SH-SY5Y (cell line): ENCODE measurements at regions not wholly inside any gene's neighbourhood (a gene's known extent, or its start where the extent isn't known, plus 50 kb on each side); places are given as distances from the start of the nearest gene placed in this dataset.

Experiments
- GATA2 ChIP-seq: IDR thresholded peaks from 2 replicates; pipeline ENCODE4 v1.6.1; 2011; ENCODE audit warnings: mild to moderate bottlenecking, low read depth, low read length
- GATA3 ChIP-seq: IDR thresholded peaks from 2 replicates; pipeline ENCODE4 v1.6.1; 2011; ENCODE audit warnings: low read depth, mild to moderate bottlenecking, low read length, moderate library complexity

- TF ChIP-seq GATA3 (no peak), GATA2 (no peak)
These were observed 94.3 kb downstream of the OAT start for GRCh38 chr10:124324451-124324850.
